ENCODE measurements at regions not wholly inside any gene's neighbourhood (a gene's known extent, or its start where the extent isn't known, plus 50 kb on each side); places are given as distances from the start of the nearest gene placed in this dataset.
A peak's percentile ranks its signal among the peaks of the same experiment; 100 is the strongest.

GRCh38 chr6:145194389-145194788 is 540.9 kb downstream of the EPM2A start:
- no TSS peak for BruUV-seq (replicated peaks)
- ChIA-PET POLR2A (no interaction called here), CTCF (no interaction called here)
- DNase-seq (ENCODE audit: low read depth, low spot score) (no peak), ATAC-seq (no peak)
- no peak for TF ChIP-seq POLR2AphosphoS5 (IDR thresholded peaks at IDR 0.05; ENCODE audit: low read depth, low read length)
- no peak for TF ChIP-seq REST (IDR thresholded peaks at IDR 0.05; ENCODE audit: insufficient read depth in 1 of 2, low read depth in 2 of 2, low read length in 1 of 2)
- TF ChIP-seq TCF7L2 (IDR thresholded peaks at IDR 0.05; ENCODE audit: low read depth, low read length) = no peak
- TF ChIP-seq SIN3A (IDR thresholded peaks at IDR 0.05; ENCODE audit: borderline replicate concordance, insufficient read depth, low read depth, low read length) = no peak
- TF ChIP-seq CTCF (IDR thresholded peaks at IDR 0.05) = no peak
- in situ Hi-C loops (cut with HindIII; ENCODE audit: low pct_unique_long_range_greater_than_20kb, low sequenced_read_pairs) = no loop called here
- no peaks in the 10 kb centered on the region for H3K27me3 ChIP-seq (ENCODE audit: control insufficient read depth, insufficient read depth, low read length)
- intact Hi-C loops (cut with micrococcal nuclease; ENCODE audit: unreplicated experiment) = no loop called here
- H3K4me1 ChIP-seq (ENCODE audit: control insufficient read depth, insufficient read depth, low read length) = no peaks in the 10 kb centered on the region
- H3K9me3 ChIP-seq (ENCODE audit: control insufficient read depth, insufficient read depth, low read depth, low read length) = no peaks in the 10 kb centered on the region
- H3K27ac ChIP-seq (ENCODE audit: low read length) = no peak overlapping the region
- H3K4me3 ChIP-seq (ENCODE audit: low read depth in 2 of 2, low read length in 2 of 2) = no peak overlapping the region
- no peaks in the 10 kb centered on the region for H3K36me3 ChIP-seq (ENCODE audit: control insufficient read depth, insufficient read depth, low read length)

DNA sequence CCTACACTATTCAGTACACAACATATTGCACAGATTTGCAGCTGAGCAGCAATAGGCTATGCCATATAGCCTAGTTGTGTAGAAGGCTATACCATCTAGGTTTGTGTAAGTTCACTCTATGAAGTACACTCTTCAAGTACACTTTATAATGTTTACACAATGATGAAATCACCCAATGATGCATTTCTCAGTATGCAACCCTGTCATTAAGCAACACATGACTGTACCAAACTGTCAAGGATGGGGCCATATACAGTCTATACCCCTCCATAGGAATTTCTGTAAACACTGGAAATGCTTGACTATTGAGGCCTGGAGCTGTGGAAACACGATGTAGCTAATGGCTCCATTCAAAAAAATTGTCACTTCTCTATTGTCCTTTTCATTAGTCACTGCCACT is 535.4 kb downstream of the EPM2A start:
- Histone ChIP-seq H3K4me1 (ENCODE audit: control insufficient read depth, insufficient read depth, low read length) (peaks cover 3% of the 10 kb centered on the region; the same call in 1 of the 2 replicates), H3K4me3 (ENCODE audit: low read depth in 2 of 2, low read length in 2 of 2) (no peak overlapping the region), H3K27ac (ENCODE audit: low read length) (no peak overlapping the region), H3K27me3 (ENCODE audit: control insufficient read depth, insufficient read depth, low read length) (no peaks in the 10 kb centered on the region), H3K9me3 (ENCODE audit: control insufficient read depth, insufficient read depth, low read depth, low read length) (no peaks in the 10 kb centered on the region), H3K36me3 (ENCODE audit: control insufficient read depth, insufficient read depth, low read length) (no peaks in the 10 kb centered on the region)
- no TSS peak for BruUV-seq (replicated peaks)
- ChIA-PET CTCF (no interaction called here), POLR2A (no interaction called here)
- in situ Hi-C loops (cut with HindIII; ENCODE audit: low pct_unique_long_range_greater_than_20kb, low sequenced_read_pairs) (no loop called here), intact Hi-C loops (cut with micrococcal nuclease; ENCODE audit: unreplicated experiment) (no loop called here)
- peak; percentile 66 for DNase-seq (ENCODE audit: low read depth, low spot score)
- peak; percentile 73 for ATAC-seq
- TF ChIP-seq REST (IDR thresholded peaks at IDR 0.05; ENCODE audit: insufficient read depth in 1 of 2, low read depth in 2 of 2, low read length in 1 of 2) (no peak), TCF7L2 (IDR thresholded peaks at IDR 0.05; ENCODE audit: low read depth, low read length) (no peak), POLR2AphosphoS5 (IDR thresholded peaks at IDR 0.05; ENCODE audit: low read depth, low read length) (no peak), CTCF (IDR thresholded peaks at IDR 0.05) (no peak), SIN3A (IDR thresholded peaks at IDR 0.05; ENCODE audit: borderline replicate concordance, insufficient read depth, low read depth, low read length) (no peak)
